Liver (tissue), 3 donors: ENCODE measurements at regions not wholly inside any gene's neighbourhood (a gene's known extent, or its start where the extent isn't known, plus 50 kb on each side); places are given as distances from the start of the nearest gene placed in this dataset.

Experiments used
- EGR1 ChIP-seq, 2 donors: IDR thresholded peaks; 2 replicates each; pipeline ENCODE4 v1.6.1; 2016 to 2018; ENCODE audit warnings: antibody characterized with exemption in 2 of 2, low read depth in 2 of 2
- FOXA1 ChIP-seq: IDR thresholded peaks from 2 replicates; pipeline ENCODE4 v1.6.1; 2016; ENCODE audit warnings: antibody characterized with exemption
- FOXA2 ChIP-seq: IDR thresholded peaks from 2 replicates; pipeline ENCODE4 v1.6.1; 2016; ENCODE audit warnings: antibody characterized with exemption
- GABPA ChIP-seq, 2 donors: IDR thresholded peaks in 1 of 2; conservative IDR thresholded peaks in 1 of 2; 2 replicates each; pipeline ENCODE4 v1.6.1; 2016; ENCODE audit warnings: antibody characterized with exemption in 2 of 2, mild to moderate bottlenecking in 1 of 2, moderate library complexity in 1 of 2
- HNF4A ChIP-seq, 2 donors: conservative IDR thresholded peaks; 2 replicates each; pipeline ENCODE4 v1.6.1; 2016; ENCODE audit warnings: antibody characterized with exemption in 2 of 2, mild to moderate bottlenecking in 2 of 2
- HNF4G ChIP-seq: IDR thresholded peaks from 2 replicates; pipeline ENCODE4 v1.6.1; 2016; ENCODE audit warnings: antibody characterized with exemption
- JUND ChIP-seq, 2 donors: IDR thresholded peaks; 2 replicates each; pipeline ENCODE4 v1.6.1; 2016; ENCODE audit warnings: antibody characterized with exemption in 2 of 2
- SP1 ChIP-seq: IDR thresholded peaks from 2 replicates; pipeline ENCODE4 v1.6.1; 2018; ENCODE audit warnings: antibody characterized with exemption, mild to moderate bottlenecking
- TAF1 ChIP-seq: conservative IDR thresholded peaks from 2 replicates; pipeline ENCODE4 v1.6.1; 2016; ENCODE audit warnings: antibody characterized with exemption, mild to moderate bottlenecking
- YY1 ChIP-seq: IDR thresholded peaks from 2 replicates; pipeline ENCODE4 v1.6.1; 2016; ENCODE audit warnings: antibody characterized with exemption, mild to moderate bottlenecking
- TF ChIP-seq, protein P1 (sequence below): IDR thresholded peaks from 2 replicates; pipeline ENCODE4 v1.6.1; 2016; ENCODE audit warnings: antibody characterized with exemption
- TF ChIP-seq, protein P2 (sequence below): fragments of 150-350 bp; IDR thresholded peaks from 2 replicates; pipeline ENCODE4 v1.5.1; 2017; ENCODE audit warnings: improper control_type of control experiment, low read depth, low read length; ENCODE audit not compliant: missing input control
- TF ChIP-seq, protein P3 (sequence below): IDR thresholded peaks from 2 replicates; pipeline ENCODE4 v1.6.1; 2016; ENCODE audit warnings: antibody characterized with exemption
- TF ChIP-seq, protein P4 (sequence below): IDR thresholded peaks from 2 replicates; pipeline ENCODE4 v1.6.1; 2016; ENCODE audit warnings: antibody characterized with exemption, mild to moderate bottlenecking
- donor health status: healthy.
- donor health status: healthy.

DNA sequence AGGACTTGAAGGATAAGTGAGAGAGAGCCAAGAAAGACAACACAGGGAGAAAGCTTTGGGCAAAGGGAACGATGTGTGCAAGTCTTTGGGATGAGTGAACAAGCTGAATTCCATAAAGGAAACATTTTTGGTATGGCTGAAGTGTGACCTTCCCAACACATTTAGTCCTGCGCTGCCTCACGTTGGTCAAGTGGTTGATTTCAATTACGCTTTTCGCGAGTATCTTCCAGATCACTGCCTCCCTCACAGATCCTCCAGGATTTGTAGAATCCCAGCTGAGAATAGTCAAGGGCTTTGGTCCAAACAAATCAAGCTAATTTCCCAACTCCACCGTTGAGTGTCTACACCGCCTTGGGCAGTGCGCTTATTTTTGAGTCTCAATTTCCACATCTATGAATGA lies 338.4 kb upstream of the ADAMTS9 start:
- TF ChIP-seq, protein P1, sequence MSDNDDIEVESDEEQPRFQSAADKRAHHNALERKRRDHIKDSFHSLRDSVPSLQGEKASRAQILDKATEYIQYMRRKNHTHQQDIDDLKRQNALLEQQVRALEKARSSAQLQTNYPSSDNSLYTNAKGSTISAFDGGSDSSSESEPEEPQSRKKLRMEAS = no peak
- TF ChIP-seq GABPA (IDR thresholded peaks at IDR 0.05 in 1 of 2, conservative IDR thresholded peaks at IDR 0.05 in 1 of 2) (no peak), TAF1 (no peak), FOXA1 (no peak), YY1 (no peak), SP1 (no peak), HNF4G (no peak), EGR1 (IDR thresholded peaks at IDR 0.05; ENCODE audit: low read depth in 2 of 2) (no peak), JUND (IDR thresholded peaks at IDR 0.05) (no peak), HNF4A (conservative IDR thresholded peaks at IDR 0.05) (no peak), FOXA2 (no peak)
- TF ChIP-seq, protein P2, sequence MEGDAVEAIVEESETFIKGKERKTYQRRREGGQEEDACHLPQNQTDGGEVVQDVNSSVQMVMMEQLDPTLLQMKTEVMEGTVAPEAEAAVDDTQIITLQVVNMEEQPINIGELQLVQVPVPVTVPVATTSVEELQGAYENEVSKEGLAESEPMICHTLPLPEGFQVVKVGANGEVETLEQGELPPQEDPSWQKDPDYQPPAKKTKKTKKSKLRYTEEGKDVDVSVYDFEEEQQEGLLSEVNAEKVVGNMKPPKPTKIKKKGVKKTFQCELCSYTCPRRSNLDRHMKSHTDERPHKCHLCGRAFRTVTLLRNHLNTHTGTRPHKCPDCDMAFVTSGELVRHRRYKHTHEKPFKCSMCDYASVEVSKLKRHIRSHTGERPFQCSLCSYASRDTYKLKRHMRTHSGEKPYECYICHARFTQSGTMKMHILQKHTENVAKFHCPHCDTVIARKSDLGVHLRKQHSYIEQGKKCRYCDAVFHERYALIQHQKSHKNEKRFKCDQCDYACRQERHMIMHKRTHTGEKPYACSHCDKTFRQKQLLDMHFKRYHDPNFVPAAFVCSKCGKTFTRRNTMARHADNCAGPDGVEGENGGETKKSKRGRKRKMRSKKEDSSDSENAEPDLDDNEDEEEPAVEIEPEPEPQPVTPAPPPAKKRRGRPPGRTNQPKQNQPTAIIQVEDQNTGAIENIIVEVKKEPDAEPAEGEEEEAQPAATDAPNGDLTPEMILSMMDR = no peak
- TF ChIP-seq, protein P3, sequence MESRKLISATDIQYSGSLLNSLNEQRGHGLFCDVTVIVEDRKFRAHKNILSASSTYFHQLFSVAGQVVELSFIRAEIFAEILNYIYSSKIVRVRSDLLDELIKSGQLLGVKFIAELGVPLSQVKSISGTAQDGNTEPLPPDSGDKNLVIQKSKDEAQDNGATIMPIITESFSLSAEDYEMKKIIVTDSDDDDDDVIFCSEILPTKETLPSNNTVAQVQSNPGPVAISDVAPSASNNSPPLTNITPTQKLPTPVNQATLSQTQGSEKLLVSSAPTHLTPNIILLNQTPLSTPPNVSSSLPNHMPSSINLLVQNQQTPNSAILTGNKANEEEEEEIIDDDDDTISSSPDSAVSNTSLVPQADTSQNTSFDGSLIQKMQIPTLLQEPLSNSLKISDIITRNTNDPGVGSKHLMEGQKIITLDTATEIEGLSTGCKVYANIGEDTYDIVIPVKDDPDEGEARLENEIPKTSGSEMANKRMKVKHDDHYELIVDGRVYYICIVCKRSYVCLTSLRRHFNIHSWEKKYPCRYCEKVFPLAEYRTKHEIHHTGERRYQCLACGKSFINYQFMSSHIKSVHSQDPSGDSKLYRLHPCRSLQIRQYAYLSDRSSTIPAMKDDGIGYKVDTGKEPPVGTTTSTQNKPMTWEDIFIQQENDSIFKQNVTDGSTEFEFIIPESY = no peak
- TF ChIP-seq, protein P4, sequence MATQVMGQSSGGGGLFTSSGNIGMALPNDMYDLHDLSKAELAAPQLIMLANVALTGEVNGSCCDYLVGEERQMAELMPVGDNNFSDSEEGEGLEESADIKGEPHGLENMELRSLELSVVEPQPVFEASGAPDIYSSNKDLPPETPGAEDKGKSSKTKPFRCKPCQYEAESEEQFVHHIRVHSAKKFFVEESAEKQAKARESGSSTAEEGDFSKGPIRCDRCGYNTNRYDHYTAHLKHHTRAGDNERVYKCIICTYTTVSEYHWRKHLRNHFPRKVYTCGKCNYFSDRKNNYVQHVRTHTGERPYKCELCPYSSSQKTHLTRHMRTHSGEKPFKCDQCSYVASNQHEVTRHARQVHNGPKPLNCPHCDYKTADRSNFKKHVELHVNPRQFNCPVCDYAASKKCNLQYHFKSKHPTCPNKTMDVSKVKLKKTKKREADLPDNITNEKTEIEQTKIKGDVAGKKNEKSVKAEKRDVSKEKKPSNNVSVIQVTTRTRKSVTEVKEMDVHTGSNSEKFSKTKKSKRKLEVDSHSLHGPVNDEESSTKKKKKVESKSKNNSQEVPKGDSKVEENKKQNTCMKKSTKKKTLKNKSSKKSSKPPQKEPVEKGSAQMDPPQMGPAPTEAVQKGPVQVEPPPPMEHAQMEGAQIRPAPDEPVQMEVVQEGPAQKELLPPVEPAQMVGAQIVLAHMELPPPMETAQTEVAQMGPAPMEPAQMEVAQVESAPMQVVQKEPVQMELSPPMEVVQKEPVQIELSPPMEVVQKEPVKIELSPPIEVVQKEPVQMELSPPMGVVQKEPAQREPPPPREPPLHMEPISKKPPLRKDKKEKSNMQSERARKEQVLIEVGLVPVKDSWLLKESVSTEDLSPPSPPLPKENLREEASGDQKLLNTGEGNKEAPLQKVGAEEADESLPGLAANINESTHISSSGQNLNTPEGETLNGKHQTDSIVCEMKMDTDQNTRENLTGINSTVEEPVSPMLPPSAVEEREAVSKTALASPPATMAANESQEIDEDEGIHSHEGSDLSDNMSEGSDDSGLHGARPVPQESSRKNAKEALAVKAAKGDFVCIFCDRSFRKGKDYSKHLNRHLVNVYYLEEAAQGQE = no peak
